GM12892 (cell line): ENCODE measurements at regions not wholly inside any gene's neighbourhood (a gene's known extent, or its start where the extent isn't known, plus 50 kb on each side); places are given as distances from the start of the nearest gene placed in this dataset.

Source experiments
- DNase-seq: peaks from one replicate; pipeline ENCODE4 v3.0.0; 2011; ENCODE audit not compliant: insufficient read length
- FAIRE-seq: peaks from 2 replicates; lab custom pipeline; 2011; peaks lifted over from hg19 to GRCh38; lab: Jason Lieb, UNC
- POLR2A ChIP-seq: IDR thresholded peaks from 2 replicates; pipeline ENCODE4 v1.6.1; 2011; ENCODE audit warnings: low read depth, low read length, control low read depth
- POLR2AphosphoS5 ChIP-seq: IDR thresholded peaks from 2 replicates; pipeline ENCODE4 v1.6.1; 2011; ENCODE audit warnings: low read depth, low read length, control low read depth
- TAF1 ChIP-seq: IDR thresholded peaks from 2 replicates; pipeline ENCODE4 v1.6.1; 2011; ENCODE audit warnings: low read depth, mild to moderate bottlenecking, control low read depth, low read length, borderline replicate concordance

GRCh38 chr4:110850461-110851442 is 227.9 kb upstream of the PITX2 start:
- TF ChIP-seq POLR2AphosphoS5 (no peak), POLR2A (no peak), TAF1 (no peak)
- DNase-seq: no peak
- FAIRE-seq: no peak

DNA sequence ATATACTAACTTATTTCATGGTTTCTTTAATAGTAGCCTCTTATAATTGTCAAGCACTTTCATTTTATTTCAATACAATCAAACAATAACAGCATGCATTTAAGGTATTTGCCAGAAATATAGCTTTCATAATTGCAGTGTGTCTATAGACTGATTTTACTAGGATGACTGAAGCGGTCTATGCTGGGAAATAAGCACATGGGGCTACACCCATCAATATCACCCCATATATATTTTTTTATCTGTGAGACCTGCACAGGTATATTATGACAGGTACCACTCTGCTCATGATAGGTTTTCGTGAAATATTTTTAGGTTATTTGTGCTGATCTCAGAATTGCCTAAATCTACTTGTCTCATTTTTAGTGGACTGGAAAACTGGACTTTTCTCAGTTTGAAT is 229.1 kb upstream of the PITX2 start:
- DNase-seq (no peak), FAIRE-seq (no peak)
- no peak for TF ChIP-seq POLR2A
- no peak for TF ChIP-seq POLR2AphosphoS5
- TF ChIP-seq TAF1: no peak

DNA sequence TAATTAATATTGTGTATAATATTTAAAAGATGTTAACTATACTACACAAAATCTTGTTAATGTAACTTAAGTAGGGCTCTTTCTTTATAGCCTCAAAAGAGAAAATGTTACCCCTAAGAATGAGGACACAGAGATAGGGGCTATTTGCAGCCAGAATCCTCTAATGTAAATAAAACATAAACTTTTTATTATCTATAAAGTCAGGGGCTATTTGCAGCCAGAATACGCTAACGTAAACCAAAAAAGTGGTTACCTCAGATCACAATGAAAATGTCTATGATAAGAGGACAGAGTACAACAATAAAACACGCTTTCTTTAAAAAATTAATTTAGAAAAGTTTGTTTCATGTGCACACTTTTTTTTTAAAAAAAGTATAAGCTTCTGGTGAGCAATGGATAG is 229.9 kb upstream of the PITX2 start:
- DNase-seq (no peak), FAIRE-seq (no peak)
- TF ChIP-seq POLR2AphosphoS5 (no peak), POLR2A (no peak), TAF1 (no peak)

- FAIRE-seq: no peak
- TF ChIP-seq TAF1 (no peak), POLR2AphosphoS5 (no peak), POLR2A (no peak)
- DNase-seq: no peak
Measured at GRCh38 chr4:110853242-110853641, 230.4 kb upstream of the PITX2 start.

DNA sequence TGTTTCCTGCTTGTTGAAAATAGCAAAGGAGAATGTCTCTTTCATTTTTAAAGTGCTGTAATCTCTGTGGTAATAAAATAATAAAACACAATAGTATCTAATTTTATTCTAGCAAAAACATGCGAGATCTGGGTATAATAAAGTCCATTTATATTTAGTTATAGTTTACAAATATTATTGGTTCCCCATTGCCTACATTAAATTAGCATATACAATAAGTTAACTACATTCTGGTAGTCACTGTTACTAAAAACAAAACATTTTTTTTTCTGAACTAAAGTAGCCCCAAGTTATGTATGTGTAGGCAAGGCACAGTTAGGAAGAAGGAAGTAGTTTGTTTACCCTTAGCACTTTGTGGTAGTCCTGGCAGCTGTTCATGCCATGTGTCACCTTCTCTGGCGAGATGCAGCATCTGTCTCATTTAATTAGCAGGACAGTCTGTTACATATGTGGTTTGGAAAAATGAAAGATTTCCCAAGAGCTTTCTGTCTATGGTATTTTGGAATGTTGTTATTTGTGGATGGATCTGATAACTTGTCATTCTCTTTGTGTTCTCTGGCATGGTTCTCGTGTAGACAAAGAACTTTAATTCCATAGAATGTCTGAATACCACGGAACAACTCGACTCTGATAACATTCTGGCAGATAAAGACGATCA is 231.3 kb upstream of the PITX2 start:
- no peak for TF ChIP-seq TAF1
- TF ChIP-seq POLR2AphosphoS5: no peak
- TF ChIP-seq POLR2A: no peak
- DNase-seq: no peak
- no peak for FAIRE-seq

GRCh38 chr4:110860125-110860524 is 237.2 kb upstream of the PITX2 start:
- FAIRE-seq (no peak), DNase-seq (no peak)
- TF ChIP-seq POLR2A (no peak), TAF1 (no peak), POLR2AphosphoS5 (no peak)

DNA sequence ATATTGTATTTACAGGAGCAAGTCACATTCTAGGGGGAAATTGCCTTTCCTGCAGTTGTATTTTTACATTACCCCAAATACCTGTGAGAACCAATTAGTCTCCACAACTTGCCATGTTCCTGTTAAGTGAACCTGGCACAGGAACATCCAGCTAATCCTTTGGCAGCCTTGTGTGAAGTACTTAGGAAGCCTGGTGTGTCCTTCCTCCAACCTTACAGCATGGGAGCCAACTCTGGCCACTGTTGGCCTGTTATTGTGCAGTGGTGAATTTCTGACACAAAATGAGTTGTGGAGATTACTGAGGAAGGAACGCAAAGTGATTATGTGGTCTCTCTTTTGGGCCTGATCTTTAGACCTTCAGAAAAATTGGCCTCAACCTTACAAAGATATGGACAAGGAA is 238.0 kb upstream of the PITX2 start:
- FAIRE-seq (no peak), DNase-seq (no peak)
- no peak for TF ChIP-seq POLR2A
- no peak for TF ChIP-seq TAF1
- no peak for TF ChIP-seq POLR2AphosphoS5

- FAIRE-seq (no peak), DNase-seq (no peak)
- TF ChIP-seq TAF1: no peak
- no peak for TF ChIP-seq POLR2A
- no peak for TF ChIP-seq POLR2AphosphoS5
Measured at GRCh38 chr4:110865611-110866259, 242.9 kb upstream of the PITX2 start.

DNA sequence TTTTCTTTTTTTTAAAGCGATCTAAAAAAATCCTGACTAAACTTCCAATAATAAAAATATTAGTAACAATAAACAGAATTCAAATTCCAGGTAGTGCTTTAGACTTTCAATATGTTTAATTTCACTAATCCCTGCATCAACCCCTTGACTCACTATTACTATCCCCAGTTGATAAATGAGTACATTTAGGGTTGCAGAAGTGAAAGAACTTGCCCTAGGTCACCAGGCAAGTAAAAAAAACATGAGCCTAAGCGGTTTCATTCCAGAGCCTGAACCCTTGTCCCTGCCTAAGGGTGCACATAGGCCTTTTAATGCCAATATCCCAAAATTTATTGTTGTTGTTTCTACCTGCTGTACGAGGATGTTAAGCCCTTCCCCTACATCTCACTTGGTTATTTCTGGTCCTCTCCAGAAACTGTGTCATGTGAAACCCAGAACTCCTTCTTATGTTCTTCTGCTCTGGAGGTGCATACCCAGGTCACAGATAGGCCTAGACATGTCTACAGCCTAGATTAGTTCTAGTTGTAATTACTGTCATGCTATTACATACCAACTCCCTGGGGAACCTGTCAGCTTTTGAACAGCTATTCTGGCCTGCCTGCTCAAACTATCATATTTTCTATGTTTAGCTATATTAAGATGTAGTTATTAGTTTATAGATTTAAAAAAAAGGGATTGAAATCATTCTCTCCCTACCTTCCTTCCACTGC is 244.5 kb upstream of the PITX2 start:
- FAIRE-seq (peak; percentile 48), DNase-seq (no peak)
- TF ChIP-seq POLR2A: no peak
- TF ChIP-seq POLR2AphosphoS5: no peak
- no peak for TF ChIP-seq TAF1

DNA sequence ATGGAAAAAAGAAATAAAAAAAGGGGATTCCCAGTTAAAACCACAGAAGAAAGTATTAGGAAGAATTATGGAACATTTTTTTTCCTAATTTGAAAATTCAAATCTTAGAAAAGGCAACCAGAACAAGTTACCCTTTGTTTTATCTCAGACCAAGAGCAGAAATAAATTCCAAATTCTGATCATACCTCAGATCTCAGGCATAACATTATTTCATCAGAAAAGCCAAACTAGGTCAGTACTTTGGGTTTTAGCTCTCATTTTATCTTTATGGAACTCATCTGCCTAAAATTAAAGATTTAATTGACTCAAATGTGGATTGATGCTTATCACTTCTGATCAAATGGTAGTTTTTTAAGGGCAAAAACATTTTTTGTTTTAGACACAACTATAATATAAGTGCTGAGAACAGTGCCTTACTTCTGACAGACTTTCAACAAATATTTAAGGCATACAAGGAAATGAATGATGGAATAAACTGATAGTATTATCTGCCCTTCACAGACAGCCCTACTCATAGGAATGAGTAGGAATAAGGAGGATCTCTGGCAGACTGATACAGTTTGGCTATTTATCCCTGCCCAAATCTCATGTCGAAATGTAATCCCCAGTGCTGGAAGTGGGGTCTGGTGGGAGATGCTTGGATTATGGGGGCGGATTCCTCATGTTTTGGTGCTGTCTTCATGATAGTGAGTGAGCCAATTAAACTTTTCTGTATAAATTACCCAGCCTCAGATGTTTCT is 245.3 kb upstream of the PITX2 start:
- no peak for TF ChIP-seq POLR2A
- no peak for TF ChIP-seq POLR2AphosphoS5
- FAIRE-seq: no peak
- no peak for DNase-seq

- DNase-seq: no peak
- FAIRE-seq: no peak
- TF ChIP-seq POLR2AphosphoS5 (no peak), POLR2A (no peak), TAF1 (no peak)
Measured at GRCh38 chr4:110869114-110869513, 246.2 kb upstream of the PITX2 start.
